AG04449 (cell line): ENCODE measurements at regions not wholly inside any gene's neighbourhood (a gene's known extent, or its start where the extent isn't known, plus 50 kb on each side); places are given as distances from the start of the nearest gene placed in this dataset.

Source experiments
- CTCF ChIA-PET: fragments of 350-600 bp; formaldehyde crosslinking; extraction: SDS; loops from one replicate; lab custom pipeline; 2021; ENCODE audit warnings: antibody characterized with exemption; lab: Yijun Ruan, JAX
- POLR2A ChIA-PET: fragments of 400-600, 350-600 bp; formaldehyde crosslinking; extraction: SDS; loops from one replicate; lab custom pipeline; 2020; ENCODE audit warnings: antibody characterized with exemption, inconsistent platforms; lab: Yijun Ruan, JAX
- DNase-seq: peaks from one replicate; pipeline ENCODE4 v3.0.0-alpha.2; 2010; ENCODE audit warnings: low read depth, low spot score
- H3K4me3 ChIP-seq: 2 replicates; pipeline ENCODE4 v1.5.1; 2011; ENCODE audit warnings: low read depth, mild to moderate bottlenecking, control low read depth, low read length
- CTCF ChIP-seq: IDR thresholded peaks from one replicate; pipeline ENCODE4 v1.5.1; 2011; ENCODE audit warnings: mild to moderate bottlenecking, moderate library complexity, low read length, control low read depth, inconsistent platforms; ENCODE audit not compliant: insufficient read depth; ENCODE audit errors: missing control alignments

DNA sequence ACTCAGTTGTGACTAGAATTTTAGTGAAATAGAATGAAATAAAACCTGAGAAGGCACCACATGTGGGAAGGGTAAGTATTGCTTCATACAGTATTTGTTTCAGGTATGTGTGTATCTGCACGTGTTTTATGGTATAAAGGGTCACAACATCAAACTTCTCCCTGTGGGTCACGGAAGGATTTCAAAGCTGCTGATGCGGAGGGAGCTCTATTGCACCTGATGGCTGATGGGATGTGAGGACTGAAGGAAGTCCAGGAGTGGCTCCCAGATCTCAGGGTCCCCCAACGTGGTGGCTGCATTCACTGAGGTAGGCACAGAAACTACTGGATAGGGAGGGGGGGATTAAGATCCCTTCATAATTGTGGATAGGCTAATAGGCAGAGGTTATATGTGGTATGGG is 159.7 kb downstream of the PJA2 start:
- no peak for DNase-seq
- ChIA-PET POLR2A (no interaction called here), CTCF (no interaction called here)
- TF ChIP-seq CTCF = no peak
- no peak overlapping the region for H3K4me3 ChIP-seq

DNA sequence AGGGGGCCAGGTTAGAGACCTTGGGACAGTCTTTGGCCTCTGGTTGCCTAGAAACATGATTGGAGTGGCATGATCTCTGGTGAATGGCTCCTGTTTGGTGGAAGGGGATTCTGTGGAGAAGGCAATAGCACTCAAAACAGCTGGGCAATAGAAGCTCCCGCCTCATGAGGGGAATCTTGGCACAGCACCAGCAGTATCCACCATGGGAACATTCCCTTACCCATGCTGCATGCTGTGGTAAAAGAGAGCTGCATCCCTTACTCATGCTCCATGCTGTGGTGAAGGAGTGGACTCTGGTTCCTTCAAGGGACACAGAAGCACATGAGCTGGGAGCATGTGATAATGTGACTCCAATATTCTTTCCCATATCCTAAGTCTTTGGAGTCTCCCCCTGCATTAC is 160.6 kb downstream of the PJA2 start:
- DNase-seq = no peak
- TF ChIP-seq CTCF = no peak
- CTCF ChIA-PET = no interaction called here
- POLR2A ChIA-PET = no interaction called here
- H3K4me3 ChIP-seq = no peak overlapping the region

- TF ChIP-seq CTCF = no peak
- ChIA-PET CTCF (no interaction called here), POLR2A (no interaction called here)
- no peak overlapping the region for H3K4me3 ChIP-seq
- no peak for DNase-seq
These were observed 161.8 kb downstream of the PJA2 start for GRCh38 chr5:109247986-109248385.

GRCh38 chr5:109246841-109247592 is 162.8 kb downstream of the PJA2 start:
- no peak overlapping the region for H3K4me3 ChIP-seq
- CTCF ChIA-PET = no interaction called here
- POLR2A ChIA-PET = no interaction called here
- TF ChIP-seq CTCF = no peak
- no peak for DNase-seq
